Keratinocyte (primary cell): ENCODE measurements at regions not wholly inside any gene's neighbourhood (a gene's known extent, or its start where the extent isn't known, plus 50 kb on each side); places are given as distances from the start of the nearest gene placed in this dataset.

Experiments used
- DNase-seq: peaks from one replicate; pipeline ENCODE4 v3.0.0-alpha.2; 2011; ENCODE audit warnings: low read depth, missing footprints, low spot score
- FAIRE-seq: peaks from 2 replicates; lab custom pipeline; 2011; peaks lifted over from hg19 to GRCh38; lab: Jason Lieb, UNC
- H2AFZ ChIP-seq: 2 replicates; pipeline ENCODE4 v1.6.0; 2012; ENCODE audit warnings: low read length, control low read depth, inconsistent platforms; ENCODE audit not compliant: control insufficient read depth
- H3K27ac ChIP-seq: 2 replicates; pipeline ENCODE4 v1.5.1; 2011; ENCODE audit warnings: low read length; ENCODE audit not compliant: control insufficient read depth, insufficient read depth
- H3K27me3 ChIP-seq: 3 replicates; pipeline ENCODE4 v1.6.0; 2011; ENCODE audit warnings: low read length; ENCODE audit not compliant: control insufficient read depth, insufficient read depth; ENCODE audit errors: extremely low read depth
- H3K36me3 ChIP-seq, 2 experiments: 2 replicates in 1 of 2; 3 replicates in 1 of 2; pipeline ENCODE4 v1.5.1; 2011; ENCODE audit warnings: low read length in 2 of 2, mild to moderate bottlenecking in 1 of 2; ENCODE audit not compliant: control insufficient read depth in 2 of 2, insufficient read depth in 2 of 2; ENCODE audit errors: extremely low read depth in 1 of 2
- H3K4me1 ChIP-seq: 3 replicates; pipeline ENCODE4 v1.5.1; 2011; ENCODE audit warnings: low read length; ENCODE audit not compliant: control insufficient read depth, insufficient read depth; ENCODE audit errors: extremely low read depth
- H3K4me2 ChIP-seq: 3 replicates; pipeline ENCODE4 v1.6.0; 2011; ENCODE audit warnings: low read depth, low read length; ENCODE audit not compliant: control insufficient read depth, insufficient read depth; ENCODE audit errors: extremely low read depth
- H3K4me3 ChIP-seq, 3 experiments: fragments of 200-600 bp in 1 of 3; sonication (generic) in 1 of 3; 2 replicates in 2 of 3; 3 replicates in 1 of 3; pipeline ENCODE4 v1.5.1; 2011 to 2016; ENCODE audit warnings: low read length in 3 of 3, mild to moderate bottlenecking in 3 of 3, control low read depth in 2 of 3, inconsistent platforms in 1 of 3, low read depth in 1 of 3, mixed read lengths in 1 of 3, mixed run types in 1 of 3, moderate library complexity in 1 of 3; ENCODE audit not compliant: control insufficient read depth in 2 of 3, insufficient read depth in 2 of 3; ENCODE audit errors: extremely low read depth in 1 of 3
- H3K79me2 ChIP-seq: 2 replicates; pipeline ENCODE4 v1.6.0; 2012; ENCODE audit warnings: low read length; ENCODE audit not compliant: control insufficient read depth, insufficient read depth
- H3K9ac ChIP-seq: 3 replicates; pipeline ENCODE4 v1.6.0; 2011; ENCODE audit warnings: low read length; ENCODE audit not compliant: control insufficient read depth, insufficient read depth; ENCODE audit errors: extremely low read depth
- H3K9me1 ChIP-seq: 3 replicates; pipeline ENCODE4 v1.6.0; 2011; ENCODE audit warnings: low read length; ENCODE audit not compliant: control insufficient read depth, insufficient read depth; ENCODE audit errors: extremely low read depth
- H3K9me3 ChIP-seq: 2 replicates; pipeline ENCODE4 v1.5.1; 2012; ENCODE audit warnings: low read depth, low read length; ENCODE audit not compliant: control insufficient read depth
- H4K20me1 ChIP-seq: 3 replicates; pipeline ENCODE4 v1.6.0; 2011; ENCODE audit warnings: low read length; ENCODE audit not compliant: control insufficient read depth, insufficient read depth; ENCODE audit errors: extremely low read depth
- CTCF ChIP-seq, 3 experiments: IDR thresholded peaks in 1 of 3; conservative IDR thresholded peaks in 1 of 3; optimal IDR thresholded peaks in 1 of 3; 2 replicates in 2 of 3; 3 replicates in 1 of 3; pipeline versions ENCODE3 to v1.5.1; 2011; ENCODE audit warnings: low read length in 3 of 3, mild to moderate bottlenecking in 3 of 3, moderate library complexity in 2 of 3, control low read depth in 1 of 3, inconsistent platforms in 1 of 3; ENCODE audit not compliant: insufficient read depth in 2 of 3; ENCODE audit errors: extremely low read depth in 1 of 3
- EZH2 ChIP-seq: IDR thresholded peaks from one replicate; pipeline ENCODE4 v1.6.1; 2012; ENCODE audit warnings: inconsistent platforms, mild to moderate bottlenecking, low read length, moderate library complexity
- dilution Hi-C: fragments of 300-500 bp; cut with MboI; formaldehyde crosslinking; loops from one replicate; pipeline ENCODE4 v1.7.0; 2020; ENCODE audit warnings: low sequenced_read_pairs; ENCODE audit not compliant: extremely low pct_ligation_motif_present

- DNase-seq (no peak), FAIRE-seq (no peak)
- Histone ChIP-seq H3K9me1 (no peaks in the 10 kb centered on the region), H3K4me3 (peak overlapping the region in 1 of 3 experiments; percentile 12), H3K79me2 (no peaks in the 10 kb centered on the region), H4K20me1 (no peaks in the 10 kb centered on the region), H2AFZ (peak overlapping the region; percentile 62), H3K27me3 (no peaks in the 10 kb centered on the region), H3K9me3 (no peaks in the 10 kb centered on the region), H3K4me2 (peak overlapping the region; percentile 53), H3K36me3 (no peaks in the 10 kb centered on the region), H3K27ac (no peak overlapping the region), H3K9ac (no peak overlapping the region), H3K4me1 (peaks cover 29% of the 10 kb centered on the region)
- dilution Hi-C loops, result no loop called here
- no peak for TF ChIP-seq EZH2
- TF ChIP-seq CTCF (optimal IDR thresholded peaks at IDR 0.05 in 1 of 3, IDR thresholded peaks at IDR 0.05 in 1 of 3, conservative IDR thresholded peaks at IDR 0.05 in 1 of 3; ENCODE audit: extremely low read depth in 1 of 3, insufficient read depth in 2 of 3, low read length in 3 of 3), result no peak
Observed at GRCh38 chr16:66269617-66270332, 96.7 kb upstream of the CDH5 start.

DNA sequence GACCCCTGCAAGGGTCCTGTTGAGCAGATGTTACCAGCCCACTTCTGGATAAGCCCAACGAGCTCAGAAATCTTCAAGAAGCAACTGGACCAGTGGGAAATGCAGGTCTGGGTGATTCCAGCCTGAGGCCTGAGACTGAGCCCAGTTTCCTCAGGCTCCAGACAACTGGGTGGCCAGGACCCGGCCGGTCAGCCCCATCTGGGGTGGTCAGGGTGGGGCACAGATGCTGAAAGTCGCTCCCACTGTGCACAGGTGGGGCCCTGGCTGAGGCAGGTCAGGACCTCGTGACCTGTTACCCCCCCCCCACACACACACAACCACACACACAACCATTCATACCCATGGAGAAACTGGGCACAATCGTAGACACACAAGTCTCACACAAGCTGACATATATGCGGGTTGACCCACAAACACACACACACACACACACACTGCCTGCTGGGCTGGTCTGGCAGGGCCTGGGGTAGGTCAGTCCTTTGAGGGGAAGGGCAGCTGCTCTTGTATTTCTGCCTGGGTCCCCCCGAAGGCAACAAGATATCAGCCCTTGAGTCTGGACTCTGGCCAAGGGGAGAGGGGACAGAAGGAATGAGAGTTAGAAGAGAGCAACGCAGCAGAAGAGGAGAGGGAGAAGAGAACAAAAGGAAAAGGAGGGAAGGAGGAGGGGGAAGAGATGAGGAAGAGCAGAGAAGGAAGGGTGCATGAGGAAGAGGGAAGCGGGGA lies 99.0 kb upstream of the CDH5 start:
- dilution Hi-C loops, result no loop called here
- Histone ChIP-seq H3K79me2 (no peaks in the 10 kb centered on the region), H3K9ac (no peak overlapping the region), H3K4me3 (no peak overlapping the region), H3K36me3 (no peaks in the 10 kb centered on the region), H3K4me1 (peaks cover 16% of the 10 kb centered on the region), H3K27ac (no peak overlapping the region), H3K9me3 (no peaks in the 10 kb centered on the region), H2AFZ (no peak overlapping the region), H3K9me1 (no peaks in the 10 kb centered on the region), H3K27me3 (no peaks in the 10 kb centered on the region), H3K4me2 (no peak overlapping the region), H4K20me1 (no peaks in the 10 kb centered on the region)
- no peak for TF ChIP-seq CTCF (optimal IDR thresholded peaks at IDR 0.05 in 1 of 3, IDR thresholded peaks at IDR 0.05 in 1 of 3, conservative IDR thresholded peaks at IDR 0.05 in 1 of 3; ENCODE audit: extremely low read depth in 1 of 3, insufficient read depth in 2 of 3, low read length in 3 of 3)
- no peak for FAIRE-seq
- no peak for DNase-seq
